ENCODE measurements at regions not wholly inside any gene's neighbourhood (a gene's known extent, or its start where the extent isn't known, plus 50 kb on each side); places are given as distances from the start of the nearest gene placed in this dataset.

DNA sequence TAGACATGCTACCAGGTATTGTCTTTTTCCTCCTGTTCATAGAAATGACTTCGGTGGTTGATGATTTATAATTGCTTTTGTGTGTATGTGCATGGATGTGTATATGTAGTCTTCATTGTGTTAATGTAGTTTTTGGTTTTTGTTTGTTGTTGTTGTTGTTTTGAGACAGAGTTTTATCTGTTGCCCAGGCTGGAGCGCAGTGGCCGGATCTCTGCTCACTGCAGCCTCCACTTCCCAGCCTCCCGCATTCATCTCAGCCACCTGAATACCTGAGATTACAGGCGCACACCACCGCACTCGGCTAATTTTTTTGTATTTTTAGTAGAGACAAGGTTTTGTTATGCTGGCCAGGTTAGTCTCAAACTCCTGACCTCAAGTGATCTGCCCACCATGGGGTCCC is 75.2 kb downstream of the HFE start:
- Histone ChIP-seq H3K4me1 (ENCODE audit: control insufficient read depth in 1 of 2, insufficient read depth in 1 of 2, low read depth in 1 of 2, low read length in 1 of 2) (peaks cover 23 to 32% of the 10 kb centered on the region in 2 experiments), H3K36me3 (peaks cover 12% of the 10 kb centered on the region), H3K4me3 (ENCODE audit: low read depth in 1 of 2, low read length in 1 of 2) (no peak overlapping the region), H3K27ac (no peak overlapping the region), H3K27me3 (no peaks in the 10 kb centered on the region), H3K9me3 (no peaks in the 10 kb centered on the region)
- TF ChIP-seq CTCF (IDR thresholded peaks at IDR 0.05) = no peak

GRCh38 chr6:26163427-26164119 is 76.3 kb downstream of the HFE start:
- Histone ChIP-seq H3K27me3 (no peaks in the 10 kb centered on the region), H3K4me1 (ENCODE audit: control insufficient read depth in 1 of 2, insufficient read depth in 1 of 2, low read depth in 1 of 2, low read length in 1 of 2) (peaks cover 16 to 20% of the 10 kb centered on the region in 2 experiments), H3K4me3 (ENCODE audit: low read depth in 1 of 2, low read length in 1 of 2) (no peak overlapping the region), H3K27ac (no peak overlapping the region), H3K36me3 (peaks cover 12% of the 10 kb centered on the region), H3K9me3 (no peaks in the 10 kb centered on the region)
- no peak for TF ChIP-seq CTCF (IDR thresholded peaks at IDR 0.05)

GRCh38 chr6:26164120-26164505 is 76.9 kb downstream of the HFE start:
- peaks cover 12% of the 10 kb centered on the region for H3K36me3 ChIP-seq
- H3K27me3 ChIP-seq = no peaks in the 10 kb centered on the region
- TF ChIP-seq CTCF (IDR thresholded peaks at IDR 0.05) = no peak
- peaks cover 14% of the 10 kb centered on the region in 2 experiments for H3K4me1 ChIP-seq (ENCODE audit: control insufficient read depth in 1 of 2, insufficient read depth in 1 of 2, low read depth in 1 of 2, low read length in 1 of 2)
- no peaks in the 10 kb centered on the region for H3K9me3 ChIP-seq
- no peak overlapping the region for H3K4me3 ChIP-seq (ENCODE audit: low read depth in 1 of 2, low read length in 1 of 2)
- no peak overlapping the region for H3K27ac ChIP-seq

GRCh38 chr6:26165261-26165790 is 78.1 kb downstream of the HFE start:
- Histone ChIP-seq H3K27me3 (no peaks in the 10 kb centered on the region), H3K36me3 (peaks cover 12% of the 10 kb centered on the region), H3K27ac (no peak overlapping the region), H3K9me3 (no peaks in the 10 kb centered on the region), H3K4me3 (ENCODE audit: low read depth in 1 of 2, low read length in 1 of 2) (no peak overlapping the region), H3K4me1 (ENCODE audit: control insufficient read depth in 1 of 2, insufficient read depth in 1 of 2, low read depth in 1 of 2, low read length in 1 of 2) (peaks cover 2% of the 10 kb centered on the region in 2 experiments)
- TF ChIP-seq CTCF (IDR thresholded peaks at IDR 0.05) = no peak

GRCh38 chr6:26170181-26170580 is 83.0 kb downstream of the HFE start:
- H3K27me3 ChIP-seq = no peaks in the 10 kb centered on the region
- peaks cover 15 to 16% of the 10 kb centered on the region in 2 experiments for H3K4me1 ChIP-seq (ENCODE audit: control insufficient read depth in 1 of 2, insufficient read depth in 1 of 2, low read depth in 1 of 2, low read length in 1 of 2)
- no peak for TF ChIP-seq CTCF (IDR thresholded peaks at IDR 0.05)
- H3K9me3 ChIP-seq = no peaks in the 10 kb centered on the region
- no peak overlapping the region for H3K27ac ChIP-seq
- H3K4me3 ChIP-seq (ENCODE audit: low read depth in 1 of 2, low read length in 1 of 2) = no peak overlapping the region
- H3K36me3 ChIP-seq = no peaks in the 10 kb centered on the region

Data from neutrophil (primary cell).